AG09309 (cell line): ENCODE measurements at regions not wholly inside any gene's neighbourhood (a gene's known extent, or its start where the extent isn't known, plus 50 kb on each side); places are given as distances from the start of the nearest gene placed in this dataset.

Experiments used
- DNase-seq: peaks from one replicate; pipeline ENCODE4 v3.0.0-alpha.2; 2010; ENCODE audit warnings: low read depth
- H3K4me3 ChIP-seq: 2 replicates; pipeline ENCODE4 v1.5.1; 2011; ENCODE audit warnings: mild to moderate bottlenecking, low read depth, low read length, moderate library complexity; ENCODE audit not compliant: control insufficient read depth
- CTCF ChIP-seq: IDR thresholded peaks from 2 replicates; pipeline ENCODE4 v1.5.1; 2011; ENCODE audit warnings: mild to moderate bottlenecking, low read depth, low read length, inconsistent platforms; ENCODE audit not compliant: insufficient read depth, control insufficient read depth; ENCODE audit errors: missing control alignments

- DNase-seq = no peak
- TF ChIP-seq CTCF = no peak
- no peak overlapping the region for H3K4me3 ChIP-seq
These were observed 235.6 kb downstream of the OMA1 start for GRCh38 chr1:58310881-58311280.

GRCh38 chr1:58310469-58310868 is 236.1 kb downstream of the OMA1 start:
- DNase-seq = no peak
- no peak overlapping the region for H3K4me3 ChIP-seq
- no peak for TF ChIP-seq CTCF

- no peak overlapping the region for H3K4me3 ChIP-seq
- no peak for TF ChIP-seq CTCF
These were observed 238.3 kb downstream of the OMA1 start for GRCh38 chr1:58308206-58308605.

GRCh38 chr1:58307431-58307830 is 239.1 kb downstream of the OMA1 start:
- no peak for DNase-seq
- no peak for TF ChIP-seq CTCF
- H3K4me3 ChIP-seq = no peak overlapping the region

More at GRCh38 chr1:58308206-58308605, 238.3 kb downstream of the OMA1 start:
- DNase-seq = no peak

GRCh38 chr1:58305622-58306021 is 240.9 kb downstream of the OMA1 start:
- no peak for TF ChIP-seq CTCF
- H3K4me3 ChIP-seq = no peak overlapping the region
- no peak for DNase-seq

- no peak for TF ChIP-seq CTCF
- no peak for DNase-seq
- H3K4me3 ChIP-seq = no peak overlapping the region
These were observed 242.1 kb downstream of the OMA1 start for GRCh38 chr1:58304346-58304975.
